Keratinocyte (primary cell): ENCODE measurements at regions not wholly inside any gene's neighbourhood (a gene's known extent, or its start where the extent isn't known, plus 50 kb on each side); places are given as distances from the start of the nearest gene placed in this dataset.
"Not testable (repeated sequence)": the region's sequence is repeated elsewhere in the genome, so short reads cannot be mapped to it uniquely, and the experiment has no call there.

Source experiments
- DNase-seq: peaks from one replicate; pipeline ENCODE4 v3.0.0-alpha.2; 2011; ENCODE audit warnings: low read depth, missing footprints, low spot score
- FAIRE-seq: peaks from 2 replicates; lab custom pipeline; 2011; peaks lifted over from hg19 to GRCh38; lab: Jason Lieb, UNC
- H2AFZ ChIP-seq: 2 replicates; pipeline ENCODE4 v1.6.0; 2012; ENCODE audit warnings: low read length, control low read depth, inconsistent platforms; ENCODE audit not compliant: control insufficient read depth
- H3K27ac ChIP-seq: 2 replicates; pipeline ENCODE4 v1.5.1; 2011; ENCODE audit warnings: low read length; ENCODE audit not compliant: control insufficient read depth, insufficient read depth
- H3K27me3 ChIP-seq: 3 replicates; pipeline ENCODE4 v1.6.0; 2011; ENCODE audit warnings: low read length; ENCODE audit not compliant: control insufficient read depth, insufficient read depth; ENCODE audit errors: extremely low read depth
- H3K36me3 ChIP-seq, 2 experiments: 2 replicates in 1 of 2; 3 replicates in 1 of 2; pipeline ENCODE4 v1.5.1; 2011; ENCODE audit warnings: low read length in 2 of 2, mild to moderate bottlenecking in 1 of 2; ENCODE audit not compliant: control insufficient read depth in 2 of 2, insufficient read depth in 2 of 2; ENCODE audit errors: extremely low read depth in 1 of 2
- H3K4me1 ChIP-seq: 3 replicates; pipeline ENCODE4 v1.5.1; 2011; ENCODE audit warnings: low read length; ENCODE audit not compliant: control insufficient read depth, insufficient read depth; ENCODE audit errors: extremely low read depth
- H3K4me2 ChIP-seq: 3 replicates; pipeline ENCODE4 v1.6.0; 2011; ENCODE audit warnings: low read depth, low read length; ENCODE audit not compliant: control insufficient read depth, insufficient read depth; ENCODE audit errors: extremely low read depth
- H3K4me3 ChIP-seq, 3 experiments: fragments of 200-600 bp in 1 of 3; sonication (generic) in 1 of 3; 2 replicates in 2 of 3; 3 replicates in 1 of 3; pipeline ENCODE4 v1.5.1; 2011 to 2016; ENCODE audit warnings: low read length in 3 of 3, mild to moderate bottlenecking in 3 of 3, control low read depth in 2 of 3, inconsistent platforms in 1 of 3, low read depth in 1 of 3, mixed read lengths in 1 of 3, mixed run types in 1 of 3, moderate library complexity in 1 of 3; ENCODE audit not compliant: control insufficient read depth in 2 of 3, insufficient read depth in 2 of 3; ENCODE audit errors: extremely low read depth in 1 of 3
- H3K79me2 ChIP-seq: 2 replicates; pipeline ENCODE4 v1.6.0; 2012; ENCODE audit warnings: low read length; ENCODE audit not compliant: control insufficient read depth, insufficient read depth
- H3K9ac ChIP-seq: 3 replicates; pipeline ENCODE4 v1.6.0; 2011; ENCODE audit warnings: low read length; ENCODE audit not compliant: control insufficient read depth, insufficient read depth; ENCODE audit errors: extremely low read depth
- H3K9me1 ChIP-seq: 3 replicates; pipeline ENCODE4 v1.6.0; 2011; ENCODE audit warnings: low read length; ENCODE audit not compliant: control insufficient read depth, insufficient read depth; ENCODE audit errors: extremely low read depth
- H3K9me3 ChIP-seq: 2 replicates; pipeline ENCODE4 v1.5.1; 2012; ENCODE audit warnings: low read depth, low read length; ENCODE audit not compliant: control insufficient read depth
- H4K20me1 ChIP-seq: 3 replicates; pipeline ENCODE4 v1.6.0; 2011; ENCODE audit warnings: low read length; ENCODE audit not compliant: control insufficient read depth, insufficient read depth; ENCODE audit errors: extremely low read depth
- EZH2 ChIP-seq: IDR thresholded peaks from one replicate; pipeline ENCODE4 v1.6.1; 2012; ENCODE audit warnings: inconsistent platforms, mild to moderate bottlenecking, low read length, moderate library complexity
- dilution Hi-C: fragments of 300-500 bp; cut with MboI; formaldehyde crosslinking; loops from one replicate; pipeline ENCODE4 v1.7.0; 2020; ENCODE audit warnings: low sequenced_read_pairs; ENCODE audit not compliant: extremely low pct_ligation_motif_present
- TF ChIP-seq, protein P1 (sequence below), 3 experiments: IDR thresholded peaks in 1 of 3; conservative IDR thresholded peaks in 1 of 3; optimal IDR thresholded peaks in 1 of 3; 2 replicates in 2 of 3; 3 replicates in 1 of 3; pipeline versions ENCODE3 to v1.5.1; 2011; ENCODE audit warnings: low read length in 3 of 3, mild to moderate bottlenecking in 3 of 3, moderate library complexity in 2 of 3, control low read depth in 1 of 3, inconsistent platforms in 1 of 3; ENCODE audit not compliant: insufficient read depth in 2 of 3; ENCODE audit errors: extremely low read depth in 1 of 3

DNA sequence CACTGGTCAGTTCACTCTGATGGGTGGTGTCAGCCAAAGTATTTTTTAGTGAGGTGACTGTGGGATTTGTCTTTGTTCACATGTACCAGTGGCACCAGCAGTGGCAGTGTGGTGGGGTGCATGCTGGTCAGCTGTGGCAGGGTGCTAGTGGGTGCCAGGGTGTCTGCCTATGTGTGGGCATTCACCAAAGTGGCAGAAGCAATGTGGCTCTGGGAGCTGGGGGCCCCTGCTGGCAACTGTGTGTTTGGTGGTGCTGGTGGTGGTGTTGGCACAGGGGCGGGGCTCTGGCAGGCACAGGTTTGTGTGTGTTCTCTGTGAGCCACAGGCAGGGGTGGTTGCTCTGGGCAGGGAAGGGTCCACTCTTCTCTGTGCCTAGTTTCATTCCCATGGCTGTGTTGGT is 161.5 kb downstream of the CENPF start:
- Histone ChIP-seq H3K9me1 (no peaks in the 10 kb centered on the region), H3K27me3 (no peaks in the 10 kb centered on the region), H4K20me1 (no peaks in the 10 kb centered on the region), H3K9ac (no peak overlapping the region), H3K79me2 (no peaks in the 10 kb centered on the region), H2AFZ (no peak overlapping the region), H3K4me3 (no peak overlapping the region), H3K4me2 (no peak overlapping the region), H3K27ac (no peak overlapping the region), H3K9me3 (no peaks in the 10 kb centered on the region), H3K36me3 (no peaks in the 10 kb centered on the region), H3K4me1 (no peaks in the 10 kb centered on the region)
- DNase-seq (no peak), FAIRE-seq (no peak)
- dilution Hi-C loops: no loop called here
- TF ChIP-seq EZH2: no peak
- TF ChIP-seq, protein P1, sequence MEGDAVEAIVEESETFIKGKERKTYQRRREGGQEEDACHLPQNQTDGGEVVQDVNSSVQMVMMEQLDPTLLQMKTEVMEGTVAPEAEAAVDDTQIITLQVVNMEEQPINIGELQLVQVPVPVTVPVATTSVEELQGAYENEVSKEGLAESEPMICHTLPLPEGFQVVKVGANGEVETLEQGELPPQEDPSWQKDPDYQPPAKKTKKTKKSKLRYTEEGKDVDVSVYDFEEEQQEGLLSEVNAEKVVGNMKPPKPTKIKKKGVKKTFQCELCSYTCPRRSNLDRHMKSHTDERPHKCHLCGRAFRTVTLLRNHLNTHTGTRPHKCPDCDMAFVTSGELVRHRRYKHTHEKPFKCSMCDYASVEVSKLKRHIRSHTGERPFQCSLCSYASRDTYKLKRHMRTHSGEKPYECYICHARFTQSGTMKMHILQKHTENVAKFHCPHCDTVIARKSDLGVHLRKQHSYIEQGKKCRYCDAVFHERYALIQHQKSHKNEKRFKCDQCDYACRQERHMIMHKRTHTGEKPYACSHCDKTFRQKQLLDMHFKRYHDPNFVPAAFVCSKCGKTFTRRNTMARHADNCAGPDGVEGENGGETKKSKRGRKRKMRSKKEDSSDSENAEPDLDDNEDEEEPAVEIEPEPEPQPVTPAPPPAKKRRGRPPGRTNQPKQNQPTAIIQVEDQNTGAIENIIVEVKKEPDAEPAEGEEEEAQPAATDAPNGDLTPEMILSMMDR (optimal IDR thresholded peaks at IDR 0.05 in 1 of 3, IDR thresholded peaks at IDR 0.05 in 1 of 3, conservative IDR thresholded peaks at IDR 0.05 in 1 of 3; ENCODE audit: extremely low read depth in 1 of 3, insufficient read depth in 2 of 3, low read length in 3 of 3): no peak

DNA sequence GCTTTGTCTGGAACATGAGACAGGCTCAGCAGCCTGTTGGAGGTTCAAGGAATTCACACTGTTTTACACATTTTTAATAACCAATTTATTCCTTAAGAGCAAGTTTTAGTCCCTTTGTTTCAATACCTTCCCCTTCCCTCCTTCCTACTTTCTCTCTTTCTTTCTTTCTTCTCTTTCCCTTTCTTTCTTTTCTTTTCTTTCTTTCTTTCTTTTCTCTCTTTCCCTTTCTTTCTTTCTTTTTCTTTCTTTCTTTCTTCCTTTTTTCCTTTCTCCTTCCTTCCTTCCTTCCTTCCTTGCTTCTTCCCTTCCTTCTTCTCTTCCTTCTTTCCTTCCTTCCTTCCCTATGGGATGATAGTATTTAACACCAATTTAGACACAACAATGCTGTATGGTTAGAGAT is 164.2 kb downstream of the CENPF start:
- H3K9me1 ChIP-seq: no peaks in the 10 kb centered on the region
- H2AFZ ChIP-seq: no peak overlapping the region
- no peak for FAIRE-seq
- dilution Hi-C loops: no loop called here
- H3K9ac ChIP-seq: no peak overlapping the region
- H3K36me3 ChIP-seq: no peaks in the 10 kb centered on the region
- DNase-seq: no peak
- H3K27me3 ChIP-seq: no peaks in the 10 kb centered on the region
- H4K20me1 ChIP-seq: no peaks in the 10 kb centered on the region
- H3K4me2 ChIP-seq: no peak overlapping the region
- TF ChIP-seq, protein P1 (optimal IDR thresholded peaks at IDR 0.05 in 1 of 3, IDR thresholded peaks at IDR 0.05 in 1 of 3, conservative IDR thresholded peaks at IDR 0.05 in 1 of 3; ENCODE audit: extremely low read depth in 1 of 3, insufficient read depth in 2 of 3, low read length in 3 of 3): no peak
- TF ChIP-seq EZH2: no peak
- no peak overlapping the region for H3K4me3 ChIP-seq
- no peaks in the 10 kb centered on the region for H3K9me3 ChIP-seq
- H3K79me2 ChIP-seq: no peaks in the 10 kb centered on the region
- no peak overlapping the region for H3K27ac ChIP-seq
- no peaks in the 10 kb centered on the region for H3K4me1 ChIP-seq

DNA sequence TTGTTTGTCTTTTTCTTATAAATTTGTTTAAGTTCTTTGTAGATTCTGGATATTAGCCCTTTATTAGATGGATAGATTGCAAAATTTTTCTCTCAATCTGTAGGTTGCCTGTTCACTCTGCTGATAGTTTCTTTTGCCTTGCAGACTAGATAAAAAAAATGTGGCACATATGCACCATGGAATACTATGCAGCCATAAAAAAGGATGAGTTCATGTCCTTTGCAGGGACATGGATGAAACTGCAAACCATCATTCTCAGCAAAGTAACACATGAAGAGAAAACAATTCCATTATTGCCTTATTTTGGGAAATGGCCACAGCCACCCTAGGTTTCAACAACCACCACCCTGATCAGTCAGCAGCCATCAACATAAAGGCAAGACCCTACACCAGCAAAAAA is 166.7 kb downstream of the CENPF start:
- DNase-seq, H3K27ac ChIP-seq, H4K20me1 ChIP-seq, H3K79me2 ChIP-seq, H3K4me2 ChIP-seq, FAIRE-seq, H3K36me3 ChIP-seq, H3K27me3 ChIP-seq, H3K4me3 ChIP-seq, H3K9ac ChIP-seq, dilution Hi-C loops, H3K9me3 ChIP-seq, H2AFZ ChIP-seq, H3K9me1 ChIP-seq, H3K4me1 ChIP-seq: not testable (repeated sequence)
